NCI-H524 treated with DMSO at 0.1 percent for 48 hours (cell line): ENCODE measurements at regions not wholly inside any gene's neighbourhood (a gene's known extent, or its start where the extent isn't known, plus 50 kb on each side); places are given as distances from the start of the nearest gene placed in this dataset.
"Not testable (repeated sequence)": the region's sequence is repeated elsewhere in the genome, so short reads cannot be mapped to it uniquely, and the experiment has no call there.

ENCODE experiments used
- DNase-seq: peaks from one replicate; lab custom pipeline; 2025; lab: John Stamatoyannopoulos, UW

DNA sequence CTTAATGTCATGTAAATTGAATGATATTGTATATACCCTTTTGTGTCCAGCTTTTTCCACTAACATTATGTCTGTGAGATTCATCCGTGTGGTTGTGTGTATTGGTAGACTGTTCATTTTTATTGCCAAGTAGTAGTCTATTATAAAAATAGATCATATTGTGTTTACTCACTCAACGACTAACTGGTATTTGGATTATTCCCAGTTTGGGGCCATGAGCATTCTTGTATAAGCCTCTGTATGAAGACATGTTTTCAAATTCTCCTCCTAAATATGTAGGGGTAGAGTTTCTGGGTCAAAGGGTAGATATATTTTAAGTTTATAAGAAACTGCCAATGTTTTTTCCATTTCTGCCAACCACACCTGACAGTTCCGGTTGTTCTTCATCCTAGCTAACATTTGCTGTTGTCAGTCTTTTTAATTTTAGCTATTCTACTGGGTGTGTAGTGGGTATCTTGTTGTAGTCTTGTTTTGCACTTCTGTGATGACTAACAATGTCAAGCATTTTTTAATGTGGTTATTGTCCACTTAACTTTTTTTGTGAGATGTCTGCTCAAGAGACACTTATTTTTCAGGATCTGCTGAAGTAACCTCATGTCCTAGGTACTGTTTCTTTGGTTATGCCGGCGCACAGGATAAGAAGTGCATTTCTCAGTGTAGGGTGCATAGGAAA lies 93.2 kb downstream of the DACT1 start:
- DNase-seq, result no peak

DNA sequence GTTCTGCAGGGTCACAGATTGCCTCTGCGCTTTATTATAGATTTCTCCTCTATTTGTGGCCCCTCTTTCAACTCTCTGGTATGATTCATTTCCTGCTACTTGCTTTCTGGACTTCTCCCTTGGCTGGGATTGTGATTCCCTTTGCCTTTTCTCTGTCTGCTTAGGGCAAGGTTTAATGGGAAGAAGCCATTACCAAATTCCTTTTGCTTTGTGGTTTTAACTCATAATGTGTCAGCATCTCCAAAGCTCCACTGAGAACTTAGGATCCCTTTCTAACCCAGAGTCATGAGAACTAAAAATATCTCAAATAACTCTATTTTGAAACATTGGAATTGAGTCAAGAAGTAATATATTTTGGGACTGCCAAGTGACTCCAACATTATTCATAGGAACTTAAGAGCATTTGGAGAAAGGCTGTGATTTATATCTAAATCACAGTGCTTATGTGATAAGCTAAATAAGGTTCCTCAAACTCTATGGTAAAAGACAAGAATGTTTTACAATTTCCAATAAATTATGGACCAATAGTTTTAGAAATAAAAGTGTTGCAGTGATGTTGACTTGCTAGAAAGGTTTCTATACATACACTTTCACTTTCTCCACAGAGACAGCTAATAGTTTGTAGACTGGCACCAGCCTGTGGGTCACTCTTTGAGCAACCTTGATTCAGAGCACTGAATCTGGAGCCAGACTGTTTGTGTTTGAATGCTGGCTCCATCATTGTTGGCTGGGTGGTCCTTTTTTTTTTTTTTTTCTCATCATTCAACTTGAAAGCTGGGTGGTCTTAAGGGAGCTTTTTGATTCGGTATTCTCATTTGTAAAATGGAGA lies 93.9 kb downstream of the DACT1 start:
- no peak for DNase-seq

DNA sequence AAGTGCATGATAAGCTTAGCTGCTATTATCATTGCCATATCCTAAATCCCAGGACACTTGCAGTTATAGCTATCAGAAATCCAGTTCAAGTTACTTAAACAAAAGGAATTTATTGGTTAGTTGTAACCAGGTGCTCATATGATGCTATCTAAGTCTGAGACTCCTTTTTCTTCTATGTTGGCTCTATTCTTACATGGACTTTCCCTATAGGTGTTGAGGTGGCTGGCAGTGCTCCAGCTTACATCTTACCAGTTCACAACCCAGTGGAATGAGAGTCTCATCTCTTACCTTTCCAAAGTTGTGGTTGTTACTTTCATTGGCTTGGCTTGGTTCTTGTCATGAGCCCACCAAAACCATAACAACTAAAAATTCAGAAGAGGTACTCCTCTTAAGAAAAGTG lies 94.6 kb downstream of the DACT1 start:
- DNase-seq, result no peak

DNA sequence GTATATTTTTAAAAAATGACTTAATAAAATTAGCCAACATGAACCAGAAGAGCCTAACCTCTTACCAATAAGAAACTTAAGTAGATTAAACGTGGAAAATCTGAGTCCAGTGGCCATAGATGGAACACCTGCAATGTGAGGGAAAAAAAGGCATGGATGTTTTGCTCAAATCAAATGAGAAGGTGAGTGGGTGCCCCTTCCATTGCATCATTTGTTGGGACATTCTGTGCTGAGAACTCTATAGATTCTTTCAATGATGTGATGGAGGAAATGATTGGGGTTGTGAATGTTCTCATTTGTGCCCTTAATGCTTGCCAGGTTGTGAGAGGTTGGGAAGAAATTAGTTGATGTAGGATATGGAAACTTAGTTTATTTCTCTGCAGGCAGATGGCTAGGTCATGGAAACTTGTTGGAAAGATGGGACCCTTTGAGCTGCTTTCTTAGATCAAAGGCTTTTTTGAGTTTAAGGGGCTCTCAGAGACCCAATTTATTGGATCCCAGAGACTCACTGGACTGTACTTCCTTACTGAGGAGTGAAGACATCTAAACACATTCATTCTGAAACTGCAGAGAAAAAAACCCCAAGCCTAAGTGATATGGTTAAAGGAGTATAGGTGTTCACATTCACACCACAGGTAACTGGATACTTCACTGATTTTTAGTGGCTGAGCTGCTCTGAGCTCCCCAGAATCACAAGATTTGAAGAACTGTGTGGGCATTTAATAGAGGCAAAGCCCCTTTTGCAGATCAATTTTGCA lies 95.9 kb downstream of the DACT1 start:
- no peak for DNase-seq

DNA sequence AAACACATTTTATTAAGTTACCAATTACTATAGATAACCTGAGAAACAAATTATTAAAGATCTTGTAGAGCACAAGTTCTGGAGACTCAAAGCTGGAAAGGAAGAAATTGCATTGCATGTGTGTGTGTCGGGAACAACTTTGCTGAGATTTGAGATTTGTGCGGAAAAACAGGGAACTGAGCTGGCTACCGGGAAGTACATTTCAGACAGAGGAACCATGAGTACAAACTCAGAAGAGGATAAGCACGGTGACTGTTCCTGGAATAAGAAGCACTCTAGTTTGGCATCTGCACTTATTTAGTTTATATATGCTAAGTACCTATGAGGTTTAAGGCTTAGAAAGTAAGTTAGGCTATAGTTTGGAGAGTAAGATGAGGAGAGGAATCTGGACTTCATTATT lies 97.8 kb downstream of the DACT1 start:
- no peak for DNase-seq

DNA sequence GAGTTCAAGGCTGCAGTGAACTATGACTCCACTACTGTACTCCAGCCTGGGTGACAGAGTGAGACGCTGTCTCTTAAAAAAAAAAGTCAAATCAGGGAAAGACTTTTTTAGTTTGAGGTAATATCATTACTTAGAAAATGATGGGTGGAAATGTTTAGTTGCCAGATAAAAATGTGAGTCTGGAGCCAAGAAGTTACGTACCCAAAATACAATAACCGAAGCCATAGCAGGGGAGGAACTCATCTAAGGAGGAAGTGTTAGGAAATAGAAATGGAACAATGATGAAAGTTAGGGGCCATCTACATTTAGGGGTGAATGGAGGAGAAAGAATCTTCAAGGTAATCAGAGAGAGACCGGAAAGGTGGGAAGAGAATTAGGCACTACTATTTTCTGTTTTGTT lies 98.8 kb downstream of the DACT1 start:
- DNase-seq, result no peak

DNA sequence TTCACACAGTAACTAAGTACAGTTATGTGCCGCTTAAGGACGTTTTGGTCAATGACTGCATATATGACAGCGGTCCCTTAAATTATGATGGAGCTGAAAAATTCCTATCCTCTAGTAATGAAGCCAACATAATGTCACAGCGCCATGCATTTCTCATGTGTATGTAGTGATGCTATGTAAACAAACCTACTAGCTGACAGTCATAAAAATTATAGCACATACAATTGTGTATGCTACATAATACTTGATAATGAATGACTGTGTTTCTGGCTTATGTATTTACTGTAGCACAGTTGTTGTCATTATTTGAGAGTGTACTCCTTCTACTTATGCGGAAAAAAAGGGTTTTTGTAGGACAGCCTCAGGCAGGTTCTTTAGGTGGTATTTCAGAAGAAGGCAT lies 99.7 kb downstream of the DACT1 start:
- DNase-seq, result no peak

DNA sequence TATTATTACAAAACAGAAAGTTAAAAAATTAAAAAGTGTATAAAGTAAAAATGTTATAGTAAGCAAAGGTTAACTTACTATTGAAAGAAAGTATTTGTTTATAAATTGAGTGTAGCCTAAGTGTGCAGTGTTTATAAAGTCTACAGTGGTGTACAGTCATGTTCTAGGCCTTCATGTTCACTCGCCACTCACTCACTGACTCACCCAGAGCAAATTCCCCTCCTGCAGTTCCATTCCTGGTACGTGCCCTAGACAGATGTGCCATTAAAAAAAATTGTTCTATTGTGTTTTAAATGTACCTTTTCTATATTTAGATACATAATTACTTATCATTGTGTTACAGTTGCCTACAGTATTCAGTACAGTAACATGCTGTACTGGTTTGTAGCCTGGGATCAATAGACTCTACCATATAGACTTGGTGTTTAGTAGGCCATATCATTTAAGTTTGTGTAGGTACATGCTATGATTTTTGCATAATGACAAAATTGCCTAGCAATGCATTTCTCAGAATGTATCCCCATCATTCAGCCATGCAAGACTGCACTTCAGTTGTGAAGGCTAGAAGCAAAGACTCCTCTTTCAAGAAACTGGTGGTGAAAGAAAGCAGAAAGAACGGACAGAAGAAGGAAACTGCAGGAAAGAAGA lies 100.6 kb downstream of the DACT1 start:
- DNase-seq, result no peak

DNA sequence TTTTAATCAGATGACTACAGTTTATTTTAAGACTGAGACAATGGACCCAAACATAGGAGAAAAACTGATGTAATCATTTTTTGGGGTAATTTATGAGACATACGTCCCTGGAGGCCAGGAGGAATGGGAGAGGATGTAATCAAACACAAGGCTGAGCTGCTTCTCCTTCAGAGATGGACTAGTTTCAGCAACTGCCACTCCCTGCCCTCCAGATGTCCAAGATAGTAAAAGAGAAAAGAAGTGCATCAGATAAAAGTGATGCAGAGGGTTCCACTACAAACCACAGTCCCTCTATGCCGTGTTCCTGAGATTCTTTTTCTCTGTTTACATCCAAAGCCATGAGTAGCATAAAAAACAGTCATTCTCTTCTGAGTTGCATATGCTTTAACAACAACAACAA lies 101.1 kb downstream of the DACT1 start:
- no peak for DNase-seq

DNA sequence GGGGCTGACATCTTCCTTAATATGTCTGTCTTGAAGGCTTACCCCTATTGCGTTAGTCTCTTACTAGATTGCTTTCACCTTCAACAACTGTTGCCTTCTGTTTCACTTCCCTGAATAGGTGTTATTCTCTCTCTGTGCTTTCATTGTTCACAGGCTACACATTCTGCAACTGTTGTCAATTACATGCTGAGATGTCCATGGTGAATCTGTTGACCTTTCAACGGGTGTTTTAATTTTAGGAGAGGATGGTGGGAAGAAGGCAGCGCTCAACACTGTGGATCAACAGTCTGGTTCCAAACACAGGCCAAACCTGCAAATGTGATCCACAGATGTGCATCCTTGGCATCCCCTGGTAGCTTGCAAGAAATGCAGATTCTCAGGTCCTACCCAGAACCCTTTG lies 101.9 kb downstream of the DACT1 start:
- DNase-seq, result no peak

DNA sequence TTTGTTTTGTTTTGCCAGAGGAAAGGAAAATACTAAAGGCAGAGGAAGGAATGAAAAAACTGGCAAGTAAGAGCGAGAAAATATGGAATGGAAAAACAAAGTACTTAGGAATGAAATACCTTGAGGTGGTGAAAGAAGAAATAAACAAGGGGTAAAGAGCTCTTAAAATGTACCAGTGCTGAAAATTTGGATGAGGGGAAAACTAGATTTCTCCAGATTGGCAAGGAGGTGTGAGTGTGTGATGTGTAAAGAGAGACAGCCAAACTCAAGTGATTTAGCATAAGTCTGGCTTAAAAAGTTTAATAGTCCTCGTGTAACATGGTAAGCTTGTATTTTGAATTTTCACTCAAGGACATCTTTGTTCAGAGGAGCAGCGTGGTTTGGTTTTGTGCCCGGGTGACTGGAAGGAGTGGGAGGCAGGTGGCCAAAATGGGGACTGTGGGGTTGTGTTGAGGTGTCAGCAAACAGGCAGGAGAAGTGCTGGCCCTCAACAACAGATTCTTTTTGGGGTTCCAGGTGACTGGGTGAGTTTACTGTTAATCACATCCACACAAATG lies 102.7 kb downstream of the DACT1 start:
- no peak for DNase-seq

DNA sequence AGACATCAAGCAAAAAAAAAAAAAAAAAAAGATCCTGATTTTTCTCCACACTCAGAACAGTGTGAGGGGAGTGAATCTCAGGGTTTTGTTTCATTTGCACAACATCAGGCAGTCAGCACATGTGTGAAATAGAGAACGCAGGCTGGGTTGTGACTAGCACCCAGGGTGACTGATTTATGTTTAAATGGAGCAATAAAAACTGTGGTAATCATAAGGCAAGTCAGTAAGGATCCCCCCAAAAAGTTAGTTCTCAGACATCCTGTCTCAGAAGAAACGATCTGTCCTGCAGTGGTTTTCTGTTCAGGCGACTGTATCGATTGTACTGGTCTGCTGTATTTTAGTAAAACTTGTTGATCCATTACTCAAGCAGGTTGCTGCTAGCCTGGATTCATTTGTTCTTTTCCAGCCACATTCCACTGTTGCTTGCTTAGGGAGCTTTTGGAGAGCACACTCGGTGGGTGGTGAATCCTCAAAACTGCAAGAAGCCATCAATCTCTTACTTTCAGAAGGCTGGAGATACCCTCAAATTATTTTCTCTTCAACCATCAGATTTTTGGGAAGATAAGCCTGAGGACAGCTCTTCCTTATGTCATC lies 107.1 kb downstream of the DACT1 start:
- DNase-seq, result no peak

DNA sequence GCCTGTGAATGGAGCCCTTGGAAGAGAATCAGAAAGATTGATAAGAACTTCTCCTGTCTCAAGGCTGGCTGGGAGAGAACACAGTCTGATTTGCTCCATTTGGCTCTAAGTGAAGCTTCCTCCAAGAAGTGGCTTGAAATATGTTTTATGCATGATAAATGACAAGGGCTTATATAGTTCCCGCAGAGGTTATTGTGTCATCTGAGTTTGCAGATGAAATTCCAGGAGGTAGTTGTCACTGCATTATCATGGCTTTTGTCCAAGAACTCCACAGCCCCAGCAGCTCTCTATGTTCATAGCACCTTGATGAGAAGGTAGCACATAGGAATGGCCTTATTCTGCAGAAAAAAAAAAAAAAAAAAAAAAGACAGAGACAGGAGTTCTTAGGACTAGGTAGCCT lies 108.5 kb downstream of the DACT1 start:
- no peak for DNase-seq

DNA sequence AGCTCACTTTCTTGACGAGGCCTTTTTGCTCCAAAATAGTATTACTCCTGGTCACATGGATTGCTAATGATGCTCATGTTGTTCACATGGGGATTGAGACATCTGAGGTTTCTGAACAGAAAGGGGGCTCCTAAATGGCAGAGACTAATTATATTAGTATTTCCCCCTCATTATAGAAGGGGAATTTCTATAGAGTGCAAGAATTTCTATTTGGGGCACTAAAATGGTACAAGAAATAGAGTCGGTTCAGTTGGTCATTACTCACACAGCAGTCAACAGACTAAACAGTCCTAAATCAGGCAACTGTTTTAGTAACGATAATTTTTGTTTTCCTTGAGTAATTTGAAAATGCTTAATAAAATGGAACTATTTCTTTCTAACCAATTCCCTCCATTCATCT lies 108.9 kb downstream of the DACT1 start:
- no peak for DNase-seq

DNA sequence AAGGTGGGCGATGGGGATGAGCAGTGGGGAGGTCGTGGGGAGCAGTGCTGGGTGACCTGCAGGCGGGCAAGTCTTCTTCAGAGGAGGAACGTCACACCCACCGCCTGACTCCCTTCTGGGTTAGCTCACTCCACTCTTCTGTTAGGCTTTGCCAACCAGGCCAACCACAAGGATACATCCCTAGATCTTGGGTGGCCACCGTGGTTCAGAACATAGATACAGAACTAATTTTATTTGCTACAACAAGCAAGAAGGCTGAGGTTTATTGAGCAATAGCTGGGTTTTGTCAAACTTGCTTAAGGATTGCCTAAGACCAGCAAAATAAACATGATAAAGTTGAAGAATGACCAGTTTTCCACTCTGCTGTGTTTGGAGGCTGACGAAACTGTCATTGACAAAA lies 109.4 kb downstream of the DACT1 start:
- DNase-seq, result no peak

DNA sequence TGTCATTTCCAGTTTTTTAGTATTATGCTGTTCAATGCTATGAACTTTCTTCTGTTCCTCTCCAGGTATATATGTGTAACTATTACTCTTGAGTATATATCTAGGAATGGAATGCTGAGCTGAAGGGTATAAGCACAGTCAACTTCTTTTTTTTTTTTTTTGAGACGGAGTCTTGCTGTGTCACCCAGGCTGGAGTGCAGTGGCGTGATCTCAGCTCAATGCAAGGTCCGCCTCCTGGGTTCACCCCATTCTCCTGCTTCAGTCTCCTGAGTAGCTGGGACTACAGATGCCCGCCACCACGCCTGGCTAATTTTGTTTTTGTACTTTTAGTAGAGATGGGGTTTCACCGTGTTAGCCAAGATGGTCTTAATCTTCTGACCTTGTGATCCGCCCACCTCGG lies 110.5 kb downstream of the DACT1 start:
- DNase-seq, result not testable (repeated sequence)

DNA sequence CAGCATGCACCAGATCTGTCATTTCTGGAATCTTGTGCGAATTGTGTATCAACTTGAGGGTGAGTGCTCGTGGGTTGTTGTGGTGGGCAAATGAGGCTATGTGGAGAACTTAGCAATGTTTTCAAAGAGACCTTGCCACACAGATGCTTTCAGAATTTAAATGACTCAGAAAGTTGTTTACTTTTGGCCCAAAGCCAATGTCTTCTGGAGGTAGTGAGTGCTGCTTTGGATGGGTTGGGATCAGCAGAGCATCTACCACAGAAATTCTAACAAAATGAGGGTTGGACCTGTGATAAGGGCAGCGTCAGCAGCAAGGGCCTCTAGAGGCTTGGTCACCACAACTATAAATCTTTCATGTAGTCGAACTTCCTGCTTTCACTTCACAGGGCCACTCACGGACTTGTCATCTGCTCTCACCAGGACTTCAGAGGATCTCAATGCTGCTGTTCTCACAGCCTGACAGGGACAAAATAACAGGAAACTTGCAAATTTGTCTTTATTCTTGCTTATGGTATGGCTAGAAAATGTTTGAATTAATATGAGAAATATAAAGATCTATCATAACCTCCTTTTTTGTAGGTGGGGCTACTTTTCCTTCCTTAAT lies 111.4 kb downstream of the DACT1 start:
- DNase-seq, result no peak

DNA sequence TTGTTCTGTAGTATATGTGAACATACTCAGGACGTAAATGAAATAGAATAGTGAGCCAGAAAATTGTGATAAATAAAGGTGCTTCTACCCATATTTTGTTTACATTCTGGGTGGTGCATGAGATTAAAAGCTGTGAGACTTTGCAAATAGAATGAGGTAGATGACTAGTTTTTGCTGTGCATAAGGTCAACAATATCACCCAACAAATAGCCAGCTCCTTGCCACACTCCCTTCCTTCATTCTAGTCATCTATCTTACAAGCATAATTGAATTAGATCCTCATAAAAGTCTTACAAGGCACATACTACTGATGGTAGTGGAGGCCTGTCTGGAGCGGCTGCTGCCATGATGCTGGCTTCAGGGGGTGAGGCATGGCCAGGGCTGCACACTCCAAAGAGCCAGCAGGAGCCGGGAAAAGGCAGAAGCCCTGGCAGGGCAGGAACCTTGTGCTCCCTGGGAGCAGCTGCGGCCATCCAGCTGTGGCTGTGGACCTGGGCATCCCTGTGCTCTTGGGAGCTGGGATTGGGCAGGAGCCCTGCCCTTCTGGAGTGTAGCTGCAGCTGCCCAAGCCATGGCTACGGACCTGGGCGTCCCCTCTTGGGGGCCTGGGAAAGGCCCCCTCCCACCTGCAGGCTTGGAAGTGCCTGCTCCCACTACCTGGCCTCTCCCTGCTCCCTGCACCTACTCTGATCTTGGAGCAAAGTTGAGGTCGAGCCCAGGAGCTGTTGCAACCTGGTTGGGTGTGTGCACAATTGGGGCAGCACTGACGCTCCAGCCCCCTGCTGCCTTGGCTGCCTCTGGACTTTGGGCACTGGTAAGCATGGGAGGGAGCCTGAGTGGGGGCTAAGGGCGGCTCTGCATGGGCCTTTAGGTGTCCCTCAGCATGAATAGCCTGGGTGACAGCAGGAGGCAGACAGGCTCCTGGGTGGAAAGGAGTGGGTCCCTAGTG lies 112.8 kb downstream of the DACT1 start:
- no peak for DNase-seq

DNA sequence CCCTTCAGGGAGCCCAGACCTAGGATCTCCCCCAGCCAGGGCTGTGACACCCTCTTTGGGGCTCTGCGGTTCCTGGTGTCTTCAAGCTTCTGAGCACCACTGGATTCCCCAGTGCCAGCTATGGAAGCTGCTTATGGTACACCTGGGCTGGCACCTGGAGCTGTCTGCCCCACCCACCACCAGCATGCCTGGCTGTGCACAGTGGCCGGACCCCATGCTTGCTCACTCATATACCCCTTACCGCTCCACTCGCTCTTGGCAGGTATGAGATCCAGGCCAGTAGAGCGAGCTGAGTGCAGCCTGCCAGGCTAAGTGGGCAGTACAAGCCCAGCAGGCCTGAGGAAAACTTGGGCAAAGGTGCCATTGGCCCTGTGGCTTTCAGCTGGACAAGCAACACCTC lies 114.0 kb downstream of the DACT1 start:
- no peak for DNase-seq

DNA sequence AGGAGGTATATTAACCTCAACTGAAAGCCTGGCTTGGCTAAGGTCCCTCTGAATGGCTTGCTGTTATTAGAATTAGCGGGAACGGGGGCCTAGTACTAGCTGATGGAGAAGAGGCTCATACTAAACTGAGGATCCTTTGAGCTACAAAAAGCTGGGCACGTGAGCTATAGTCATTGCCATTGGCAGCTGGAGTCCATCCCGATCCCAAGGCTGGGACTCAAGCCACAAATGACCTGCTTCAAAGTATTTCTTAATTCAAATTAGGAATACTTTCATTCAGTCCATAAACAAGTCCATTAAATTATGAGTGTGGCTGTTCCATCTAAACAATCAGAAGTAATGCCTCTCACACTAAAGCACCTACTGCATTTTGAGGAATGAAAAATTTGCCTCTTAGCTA lies 114.5 kb downstream of the DACT1 start:
- DNase-seq, result no peak
